ENCODE measurements at regions not wholly inside any gene's neighbourhood (a gene's known extent, or its start where the extent isn't known, plus 50 kb on each side); places are given as distances from the start of the nearest gene placed in this dataset.

DNA sequence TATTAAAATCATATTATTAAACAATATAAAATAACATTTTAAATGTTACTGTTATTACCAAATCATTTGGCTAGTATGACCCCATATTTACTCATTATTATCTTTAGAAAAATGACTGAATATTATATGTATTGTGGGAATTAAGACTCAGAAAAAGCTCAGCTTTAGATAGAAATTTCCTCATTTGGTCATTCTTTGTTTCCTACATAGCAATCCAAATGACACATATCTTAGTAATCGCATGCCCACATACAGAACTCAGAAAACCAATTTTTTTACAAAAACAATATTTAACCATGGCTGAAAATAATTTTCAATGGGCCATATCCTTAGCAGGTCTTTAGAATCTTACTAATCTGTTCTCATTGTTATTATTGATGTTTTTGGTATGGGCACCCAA, 53.8 kb upstream of the TSLP start:
- Histone ChIP-seq H3K9me3 (ENCODE audit: control insufficient read depth in 3 of 3, low read length in 3 of 3) (no peaks in the 10 kb centered on the region), H3K4me1 (ENCODE audit: control insufficient read depth in 3 of 3, insufficient read depth in 3 of 3, low read length in 3 of 3) (no peaks in the 10 kb centered on the region), H3K4me3 (ENCODE audit: low read length in 3 of 3) (no peak overlapping the region), H3K27ac (ENCODE audit: low read depth, low read length) (no peak overlapping the region), H3K27me3 (ENCODE audit: control insufficient read depth in 3 of 3, insufficient read depth in 3 of 3, low read length in 3 of 3) (no peaks in the 10 kb centered on the region), H3K36me3 (ENCODE audit: control insufficient read depth in 3 of 3, insufficient read depth in 3 of 3, low read length in 3 of 3) (no peaks in the 10 kb centered on the region), H3K9ac (ENCODE audit: low read depth in 1 of 3, low read length in 3 of 3) (no peak overlapping the region)
